Erythroblast (primary cell): ENCODE measurements at regions not wholly inside any gene's neighbourhood (a gene's known extent, or its start where the extent isn't known, plus 50 kb on each side); places are given as distances from the start of the nearest gene placed in this dataset.

Experiments used
- GATA1 ChIP-seq: IDR thresholded peaks from 2 replicates; pipeline ENCODE4 v1.6.1; 2011; ENCODE audit warnings: low read depth, mild to moderate bottlenecking, control low read depth, low read length, moderate library complexity
- POLR2A ChIP-seq: IDR thresholded peaks from 2 replicates; pipeline ENCODE4 v1.6.1; 2011; ENCODE audit warnings: mild to moderate bottlenecking, low read length

GRCh38 chr3:99396651-99397275 is 241.6 kb upstream of the COL8A1 start:
- TF ChIP-seq POLR2A = no peak
- no peak for TF ChIP-seq GATA1
